H4 (cell line): ENCODE measurements at regions not wholly inside any gene's neighbourhood (a gene's known extent, or its start where the extent isn't known, plus 50 kb on each side); places are given as distances from the start of the nearest gene placed in this dataset.

Experiments used
- DNase-seq: peaks from one replicate; pipeline ENCODE4 v3.0.0-alpha.2; 2015; ENCODE audit warnings: low spot score

GRCh38 chr3:143207338-143207961 lies 87.9 kb downstream of the CHST2 start:
- DNase-seq: peak; percentile 55

- no peak for DNase-seq
Measured at GRCh38 chr3:143208976-143209714, 89.6 kb downstream of the CHST2 start.

GRCh38 chr3:143209715-143210059 lies 90.1 kb downstream of the CHST2 start:
- no peak for DNase-seq

GRCh38 chr3:143210141-143210540 lies 90.6 kb downstream of the CHST2 start:
- no peak for DNase-seq

GRCh38 chr3:143215059-143215458 lies 95.5 kb downstream of the CHST2 start:
- no peak for DNase-seq
